Stomach (tissue), 8 donors: ENCODE measurements at regions not wholly inside any gene's neighbourhood (a gene's known extent, or its start where the extent isn't known, plus 50 kb on each side); places are given as distances from the start of the nearest gene placed in this dataset.

Experiments used
- DNase-seq, 2 donors: peaks; one replicate each; pipeline versions ENCODE4 v3.0.0 to v3.0.0-alpha.2; 2013 to 2019
- H3K27ac ChIP-seq, 5 donors: fragments of 200-600 bp in 4 of 5; sonication (generic) in 4 of 5; one replicate each; pipeline ENCODE4 v1.5.1; 2013 to 2019; ENCODE audit warnings: mild to moderate bottlenecking in 1 of 5, moderate library complexity in 1 of 5
- H3K27me3 ChIP-seq, 3 donors: fragments of 200-600 bp; sonication (generic); one replicate each; pipeline ENCODE4 v1.5.1; 2017 to 2019; ENCODE audit warnings: mixed run types in 1 of 3
- H3K36me3 ChIP-seq, 4 donors: fragments of 200-600 bp; sonication (generic); 1 replicate in 3 of 4; 2 replicates in 1 of 4; pipeline ENCODE4 v1.5.1; 2016 to 2019
- H3K4me1 ChIP-seq, 4 donors: fragments of 200-600 bp; sonication (generic); one replicate each; pipeline ENCODE4 v1.5.1; 2016 to 2019
- H3K4me3 ChIP-seq, 4 donors: fragments of 200-600 bp; sonication (generic) in 3 of 4; one replicate each; pipeline ENCODE4 v1.5.1; 2016 to 2019; ENCODE audit warnings: mild to moderate bottlenecking in 1 of 4
- H3K9me3 ChIP-seq, 4 donors: fragments of 200-600 bp; sonication (generic); one replicate each; pipeline ENCODE4 v1.5.1; 2016 to 2019
- CTCF ChIP-seq, 7 experiments: fragments of 450-650 bp in 4 of 7; fragments of 200-600 bp in 3 of 7; sonication (generic) in 3 of 7; IDR thresholded peaks; one replicate each; pipeline ENCODE4 v1.5.1; 2016 to 2019; ENCODE audit warnings: antibody characterized with exemption in 7 of 7, control low read depth in 2 of 7, mild to moderate bottlenecking in 1 of 7
- EP300 ChIP-seq: sonication (generic); formaldehyde crosslinking; IDR thresholded peaks from one replicate; pipeline ENCODE4 v1.6.1; 2017; ENCODE audit warnings: antibody characterized with exemption
- POLR2A ChIP-seq, 4 donors: fragments of 450-650 bp; IDR thresholded peaks; one replicate each; pipeline ENCODE4 v1.6.1; 2016; ENCODE audit warnings: antibody characterized with exemption in 4 of 4, control low read depth in 2 of 4, mild to moderate bottlenecking in 1 of 4, moderate library complexity in 1 of 4
- POLR2AphosphoS5 ChIP-seq, 3 donors: sonication (generic); formaldehyde crosslinking; IDR thresholded peaks; one replicate each; pipeline ENCODE4 v1.6.1; 2016; ENCODE audit warnings: antibody characterized with exemption in 3 of 3
- whole genome bisulfite sequencing, 5 donors: extraction: QIAGEN DNeasy Blood & Tissue Kit in 3 of 5; methylation state at CpG; one replicate each; pipeline versions ENCODE4 v1.1.5 to v1.1.7; 2013 to 2018; 5-methylcytosine and 5-hydroxymethylcytosine counted together
- intact Hi-C: fragments of 100-400 bp; cut with DNase I; formaldehyde crosslinking; loops from one replicate; pipeline ENCODE4 v1.15.1; 2023; ENCODE audit warnings: low total_unique reads
- donor health status: healthy with polysubstance abuse.
- donor health status: Bipolar disorder and iron deficiency.
- donor health status: healthy.

GRCh38 chrX:46305431-46305830, 239.8 kb downstream of the ZNF674 start:
- no peaks in the 10 kb centered on the region for H3K4me1 ChIP-seq
- WGBS, 5 donors: 76 to 94% (median 87%) methylated on average over 2 of the region's 2 CpGs
- peaks cover 0 to 4% (median 0%) of the 10 kb centered on the region in 3 donors for H3K27me3 ChIP-seq
- peaks cover 0 to 20% (median 8%) of the 10 kb centered on the region in 4 donors for H3K9me3 ChIP-seq
- TF ChIP-seq POLR2AphosphoS5 (IDR thresholded peaks at IDR 0.05) (no peak), POLR2A (IDR thresholded peaks at IDR 0.05) (no peak), EP300 (no peak), CTCF (IDR thresholded peaks at IDR 0.05) (no peak)
- intact Hi-C loops: no loop called here
- H3K4me3 ChIP-seq: no peak overlapping the region
- no peaks in the 10 kb centered on the region for H3K36me3 ChIP-seq
- DNase-seq: no peak
- no peak overlapping the region for H3K27ac ChIP-seq

- no peaks in the 10 kb centered on the region for H3K36me3 ChIP-seq
- no peak overlapping the region for H3K27ac ChIP-seq
- TF ChIP-seq POLR2A (IDR thresholded peaks at IDR 0.05) (no peak), CTCF (IDR thresholded peaks at IDR 0.05) (no peak), POLR2AphosphoS5 (IDR thresholded peaks at IDR 0.05) (no peak), EP300 (no peak)
- no peak overlapping the region for H3K4me3 ChIP-seq
- H3K27me3 ChIP-seq: no peaks in the 10 kb centered on the region
- WGBS, 5 donors: 71 to 100% (median 94%) methylated on average over 2 of the region's 2 CpGs
- peaks cover 0 to 20% (median 8%) of the 10 kb centered on the region in 4 donors for H3K9me3 ChIP-seq
- no peaks in the 10 kb centered on the region for H3K4me1 ChIP-seq
- intact Hi-C loops: no loop called here
- DNase-seq: no peak
Measured at GRCh38 chrX:46301903-46302302, 243.3 kb downstream of the ZNF674 start.

- Histone ChIP-seq H3K36me3 (no peaks in the 10 kb centered on the region), H3K9me3 (no peaks in the 10 kb centered on the region), H3K27me3 (no peaks in the 10 kb centered on the region), H3K4me1 (no peaks in the 10 kb centered on the region), H3K4me3 (no peak overlapping the region), H3K27ac (no peak overlapping the region)
- 54 to 86% (median 72%) methylated on average over 2 of the region's 2 CpGs for WGBS, 5 donors
- DNase-seq: no peak
- TF ChIP-seq CTCF (IDR thresholded peaks at IDR 0.05) (no peak), POLR2A (IDR thresholded peaks at IDR 0.05) (no peak), EP300 (no peak), POLR2AphosphoS5 (IDR thresholded peaks at IDR 0.05) (no peak)
- intact Hi-C loops: no loop called here
Measured at GRCh38 chrX:46298821-46299220, 246.4 kb downstream of the ZNF674 start.

- DNase-seq: no peak
- TF ChIP-seq POLR2AphosphoS5 (IDR thresholded peaks at IDR 0.05): no peak
- no peak for TF ChIP-seq CTCF (IDR thresholded peaks at IDR 0.05)
- TF ChIP-seq POLR2A (IDR thresholded peaks at IDR 0.05): no peak
- TF ChIP-seq EP300: no peak
- Histone ChIP-seq H3K27ac (no peak overlapping the region), H3K9me3 (no peaks in the 10 kb centered on the region), H3K4me3 (no peak overlapping the region), H3K36me3 (no peaks in the 10 kb centered on the region), H3K27me3 (no peaks in the 10 kb centered on the region), H3K4me1 (no peaks in the 10 kb centered on the region)
- intact Hi-C loops: no loop called here
Measured at GRCh38 chrX:46295963-46296362, 249.3 kb downstream of the ZNF674 start.
